ENCODE measurements at regions not wholly inside any gene's neighbourhood (a gene's known extent, or its start where the extent isn't known, plus 50 kb on each side); places are given as distances from the start of the nearest gene placed in this dataset.

DNA sequence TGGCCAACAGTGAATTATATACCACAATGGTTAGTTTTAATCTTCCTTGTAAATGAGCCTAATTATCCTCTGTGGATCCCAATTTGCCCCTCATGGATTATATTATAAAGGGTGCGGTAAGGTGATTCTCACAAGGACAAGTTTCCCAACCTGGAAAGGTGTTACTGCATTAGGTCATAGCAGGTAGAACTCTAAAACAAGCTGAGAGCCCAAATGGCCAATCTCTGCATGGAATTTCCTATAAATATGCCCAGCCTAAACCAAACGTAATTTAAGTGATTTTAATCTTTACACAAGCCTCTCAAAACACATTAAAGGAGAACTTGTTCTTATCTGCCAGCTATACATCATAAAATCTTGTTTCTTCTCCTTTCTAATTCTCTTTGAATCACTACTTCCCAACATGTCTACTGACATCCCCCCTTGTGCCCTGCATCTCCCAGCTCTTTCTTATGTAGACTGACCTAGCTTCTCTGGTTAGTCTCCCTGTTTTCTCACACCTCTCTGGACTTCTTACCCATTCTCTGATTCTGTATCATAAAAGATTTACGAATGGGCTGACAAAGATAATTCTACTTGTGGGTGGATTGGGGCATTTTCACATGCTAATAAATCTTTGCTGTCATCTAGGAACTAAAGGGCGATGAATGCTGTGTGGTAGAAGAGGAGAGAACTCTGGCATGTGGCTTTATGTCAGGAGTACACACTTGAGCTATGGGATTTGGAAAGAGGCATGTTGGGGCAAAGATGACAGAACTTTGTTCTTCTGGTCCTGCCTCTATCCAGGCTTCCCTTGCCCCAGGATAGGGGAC is 94.3 kb upstream of the PGRMC2 start (continued):
- TF ChIP-seq ZNF658 (tag by site-specific recombination; IDR thresholded peaks at IDR 0.05) (no peak), ZNF843 (tag by site-specific recombination; IDR thresholded peaks at IDR 0.05) (peak; percentile 42; the same call in 1 of the 2 replicates), ZNF433 (tag by site-specific recombination; IDR thresholded peaks at IDR 0.05; ENCODE audit: low read depth) (no peak), ZEB2 (tag by site-specific recombination; IDR thresholded peaks at IDR 0.05) (peak; percentile 25; the same call in 1 of the 2 replicates), ZFHX2 (tag by site-specific recombination; conservative IDR thresholded peaks at IDR 0.05) (peak; percentile 26), ZBTB8A (tag by site-specific recombination; IDR thresholded peaks at IDR 0.05) (peak; percentile 16; the same call in 1 of the 2 replicates), TRIM28 (IDR thresholded peaks at IDR 0.05; ENCODE audit: borderline replicate concordance, low read length) (peak; percentile 46; the same call in 1 of the 2 replicates), ZNF133 (tag by site-specific recombination; IDR thresholded peaks at IDR 0.05) (no peak), ZNF626 (tag by site-specific recombination; IDR thresholded peaks at IDR 0.05) (no peak)

DNA sequence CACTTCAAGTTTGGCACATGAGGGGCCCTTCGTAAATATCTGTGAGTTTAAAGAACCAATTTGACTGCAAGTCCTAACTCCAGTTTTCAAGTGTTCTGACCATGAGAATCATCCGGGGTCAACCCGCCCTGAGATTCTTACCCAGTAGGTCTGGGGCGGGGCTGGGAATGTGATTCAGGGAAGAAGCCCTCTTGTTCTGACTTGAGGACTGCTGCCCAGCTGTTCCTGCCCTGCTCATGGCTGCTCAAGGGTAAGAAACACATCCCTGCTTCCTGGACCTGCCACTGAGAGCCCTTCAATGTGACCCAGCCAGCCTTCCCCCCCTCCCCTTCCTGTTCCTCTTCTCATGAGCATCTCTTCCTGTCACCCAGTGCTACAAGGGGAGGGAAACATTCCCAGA is 92.7 kb upstream of the PGRMC2 start:
- CTCF ChIA-PET = interaction anchor here (0.7 kb wide), 1 partner anchor 105 kb away, joined by 6 read pairs; no protein-coding TSS in a partner anchor

DNA sequence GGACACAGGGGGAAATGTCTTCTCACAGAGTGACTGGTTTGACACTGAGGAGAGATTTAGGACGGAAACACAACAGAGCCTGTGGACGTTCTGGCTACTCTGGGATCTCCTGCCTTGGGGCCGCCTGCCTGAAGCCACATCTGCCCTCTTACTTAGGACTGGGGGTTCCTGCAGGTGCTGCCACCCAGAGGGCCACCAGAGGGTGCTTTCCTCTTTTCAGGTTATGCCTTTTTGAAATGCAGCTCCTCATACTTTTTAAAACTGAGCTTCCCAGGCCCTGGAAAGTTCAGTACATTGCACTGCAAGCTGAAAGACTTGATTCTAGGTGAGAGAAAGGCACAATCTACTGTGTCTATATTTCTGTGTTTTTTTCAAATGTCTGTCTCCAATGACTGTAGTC is 92.2 kb upstream of the PGRMC2 start:
- ChIA-PET CTCF (interaction anchor here (0.7 to 1.2 kb wide), 2 partner anchors 11 to 104 kb away, joined by 3 to 6 read pairs; no protein-coding TSS in a partner anchor), POLR2A (no interaction called here)
- no peak overlapping the region for H3K4me3 ChIP-seq (ENCODE audit: low read depth, low read length)
- no peaks in the 10 kb centered on the region for H3K36me3 ChIP-seq (ENCODE audit: control insufficient read depth in 2 of 2, insufficient read depth in 1 of 2, low read length in 2 of 2)
- no peaks in the 10 kb centered on the region for H3K4me1 ChIP-seq (ENCODE audit: control insufficient read depth, insufficient read depth, low read length)
- no peaks in the 10 kb centered on the region for H3K9me3 ChIP-seq (ENCODE audit: control insufficient read depth, insufficient read depth, low read depth, low read length)
- no peak overlapping the region for H3K27ac ChIP-seq (ENCODE audit: extremely low read depth, low read depth, low read length)
- TF ChIP-seq ZNF654 (tag by site-specific recombination; IDR thresholded peaks at IDR 0.05; ENCODE audit: low read depth) = peak; percentile 21; the same call in 1 of the 2 replicates
- no peak for TF ChIP-seq ZNF610 (tag by site-specific recombination; IDR thresholded peaks at IDR 0.05; ENCODE audit: borderline replicate concordance)

More for the DNA sequence above, 92.7 kb upstream of the PGRMC2 start:
- Histone ChIP-seq H3K27ac (ENCODE audit: extremely low read depth, low read depth, low read length) (no peak overlapping the region), H3K4me3 (ENCODE audit: low read depth, low read length) (no peak overlapping the region), H3K9me3 (ENCODE audit: control insufficient read depth, insufficient read depth, low read depth, low read length) (no peaks in the 10 kb centered on the region), H3K4me1 (ENCODE audit: control insufficient read depth, insufficient read depth, low read length) (no peaks in the 10 kb centered on the region), H3K36me3 (ENCODE audit: control insufficient read depth in 2 of 2, insufficient read depth in 1 of 2, low read length in 2 of 2) (no peaks in the 10 kb centered on the region)
- POLR2A ChIA-PET = no interaction called here
- TF ChIP-seq, protein P1, sequence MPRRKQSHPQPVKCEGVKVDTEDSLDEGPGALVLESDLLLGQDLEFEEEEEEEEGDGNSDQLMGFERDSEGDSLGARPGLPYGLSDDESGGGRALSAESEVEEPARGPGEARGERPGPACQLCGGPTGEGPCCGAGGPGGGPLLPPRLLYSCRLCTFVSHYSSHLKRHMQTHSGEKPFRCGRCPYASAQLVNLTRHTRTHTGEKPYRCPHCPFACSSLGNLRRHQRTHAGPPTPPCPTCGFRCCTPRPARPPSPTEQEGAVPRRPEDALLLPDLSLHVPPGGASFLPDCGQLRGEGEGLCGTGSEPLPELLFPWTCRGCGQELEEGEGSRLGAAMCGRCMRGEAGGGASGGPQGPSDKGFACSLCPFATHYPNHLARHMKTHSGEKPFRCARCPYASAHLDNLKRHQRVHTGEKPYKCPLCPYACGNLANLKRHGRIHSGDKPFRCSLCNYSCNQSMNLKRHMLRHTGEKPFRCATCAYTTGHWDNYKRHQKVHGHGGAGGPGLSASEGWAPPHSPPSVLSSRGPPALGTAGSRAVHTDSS (tag by site-specific recombination; IDR thresholded peaks at IDR 0.05) = no peak
- no peak for TF ChIP-seq SP2 (tag by site-specific recombination; IDR thresholded peaks at IDR 0.05)
- TF ChIP-seq ZNF670 (tag by site-specific recombination; IDR thresholded peaks at IDR 0.05; ENCODE audit: low read depth) = no peak
- TF ChIP-seq, protein P2, sequence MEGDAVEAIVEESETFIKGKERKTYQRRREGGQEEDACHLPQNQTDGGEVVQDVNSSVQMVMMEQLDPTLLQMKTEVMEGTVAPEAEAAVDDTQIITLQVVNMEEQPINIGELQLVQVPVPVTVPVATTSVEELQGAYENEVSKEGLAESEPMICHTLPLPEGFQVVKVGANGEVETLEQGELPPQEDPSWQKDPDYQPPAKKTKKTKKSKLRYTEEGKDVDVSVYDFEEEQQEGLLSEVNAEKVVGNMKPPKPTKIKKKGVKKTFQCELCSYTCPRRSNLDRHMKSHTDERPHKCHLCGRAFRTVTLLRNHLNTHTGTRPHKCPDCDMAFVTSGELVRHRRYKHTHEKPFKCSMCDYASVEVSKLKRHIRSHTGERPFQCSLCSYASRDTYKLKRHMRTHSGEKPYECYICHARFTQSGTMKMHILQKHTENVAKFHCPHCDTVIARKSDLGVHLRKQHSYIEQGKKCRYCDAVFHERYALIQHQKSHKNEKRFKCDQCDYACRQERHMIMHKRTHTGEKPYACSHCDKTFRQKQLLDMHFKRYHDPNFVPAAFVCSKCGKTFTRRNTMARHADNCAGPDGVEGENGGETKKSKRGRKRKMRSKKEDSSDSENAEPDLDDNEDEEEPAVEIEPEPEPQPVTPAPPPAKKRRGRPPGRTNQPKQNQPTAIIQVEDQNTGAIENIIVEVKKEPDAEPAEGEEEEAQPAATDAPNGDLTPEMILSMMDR (tag by site-specific recombination; IDR thresholded peaks at IDR 0.05) = no peak
- TF ChIP-seq ZEB2 (tag by site-specific recombination; IDR thresholded peaks at IDR 0.05) = no peak
- TF ChIP-seq ZFP41 (tag by site-specific recombination; IDR thresholded peaks at IDR 0.05; ENCODE audit: borderline replicate concordance) = no peak
- no peak for TF ChIP-seq ZNF677 (tag by site-specific recombination; IDR thresholded peaks at IDR 0.05)
- no peak for TF ChIP-seq ZNF433 (tag by site-specific recombination; IDR thresholded peaks at IDR 0.05; ENCODE audit: low read depth)
- no peak for TF ChIP-seq IKZF3 (tag by site-specific recombination; IDR thresholded peaks at IDR 0.05)
- no peak for TF ChIP-seq ZNF776 (tag by site-specific recombination; IDR thresholded peaks at IDR 0.05; ENCODE audit: borderline replicate concordance)
- no peak for TF ChIP-seq ZNF777 (tag by site-specific recombination; IDR thresholded peaks at IDR 0.05; ENCODE audit: borderline replicate concordance)

Data from HEK293 (cell line).